ENCODE measurements at regions not wholly inside any gene's neighbourhood (a gene's known extent, or its start where the extent isn't known, plus 50 kb on each side); places are given as distances from the start of the nearest gene placed in this dataset.

GRCh38 chr15:69505956-69506556, 53.4 kb downstream of the RPLP1 start:
- intact Hi-C loops (cut with micrococcal nuclease): no loop called here

GRCh38 chr15:69508659-69509058, 56.0 kb downstream of the RPLP1 start:
- intact Hi-C loops (cut with micrococcal nuclease): no loop called here

- intact Hi-C loops (cut with micrococcal nuclease): no loop called here
Measured at GRCh38 chr15:69509131-69509530, 56.5 kb downstream of the RPLP1 start.

- intact Hi-C loops (cut with micrococcal nuclease): no loop called here
Measured at GRCh38 chr15:69510556-69510955, 57.9 kb downstream of the RPLP1 start.

- intact Hi-C loops (cut with micrococcal nuclease): no loop called here
Measured at GRCh38 chr15:69511015-69511414, 58.4 kb downstream of the RPLP1 start.

GRCh38 chr15:69511716-69512340, 59.2 kb downstream of the RPLP1 start:
- intact Hi-C loops (cut with micrococcal nuclease): no loop called here

GRCh38 chr15:69513450-69513960, 60.9 kb downstream of the RPLP1 start:
- intact Hi-C loops (cut with micrococcal nuclease): no loop called here

- intact Hi-C loops (cut with micrococcal nuclease): no loop called here
Measured at GRCh38 chr15:69513986-69514385, 61.4 kb downstream of the RPLP1 start.

- intact Hi-C loops (cut with micrococcal nuclease): no loop called here
Measured at GRCh38 chr15:69515508-69515907, 62.9 kb downstream of the RPLP1 start.

- intact Hi-C loops (cut with micrococcal nuclease): no loop called here
Measured at GRCh38 chr15:69515926-69516325, 63.3 kb downstream of the RPLP1 start.

- intact Hi-C loops (cut with micrococcal nuclease): no loop called here
Measured at GRCh38 chr15:69517052-69517451, 64.4 kb downstream of the RPLP1 start.

GRCh38 chr15:69518806-69519205, 66.2 kb downstream of the RPLP1 start:
- intact Hi-C loops (cut with micrococcal nuclease): no loop called here

GRCh38 chr15:69520067-69520466, 67.4 kb downstream of the RPLP1 start:
- intact Hi-C loops (cut with micrococcal nuclease): no loop called here

- intact Hi-C loops (cut with micrococcal nuclease): no loop called here
Measured at GRCh38 chr15:69522361-69522760, 69.7 kb downstream of the RPLP1 start.

GRCh38 chr15:69523010-69524001, 70.7 kb downstream of the RPLP1 start:
- intact Hi-C loops (cut with micrococcal nuclease): loop anchor here (1.0 kb wide), 1 partner anchor 937 kb away; no protein-coding TSS in a partner anchor

- intact Hi-C loops (cut with micrococcal nuclease): no loop called here
Measured at GRCh38 chr15:69524296-69524695, 71.7 kb downstream of the RPLP1 start.

GRCh38 chr15:69524814-69525213, 72.2 kb downstream of the RPLP1 start:
- intact Hi-C loops (cut with micrococcal nuclease): no loop called here

GRCh38 chr15:69525543-69525942, 72.9 kb downstream of the RPLP1 start:
- intact Hi-C loops (cut with micrococcal nuclease): no loop called here

GRCh38 chr15:69526081-69527061, 73.8 kb downstream of the RPLP1 start:
- intact Hi-C loops (cut with micrococcal nuclease): no loop called here

- intact Hi-C loops (cut with micrococcal nuclease): no loop called here
Measured at GRCh38 chr15:69529141-69529540, 76.5 kb downstream of the RPLP1 start.
